ENCODE measurements at regions not wholly inside any gene's neighbourhood (a gene's known extent, or its start where the extent isn't known, plus 50 kb on each side); places are given as distances from the start of the nearest gene placed in this dataset.

- Histone ChIP-seq H3K4me3 (replicated peaks; ENCODE audit: insufficient read depth, low read length) (no peak overlapping the region), H3K27ac (replicated peaks) (no peak overlapping the region)
- TF ChIP-seq SPI1 (IDR thresholded peaks at IDR 0.05; ENCODE audit: borderline replicate concordance, low read depth) (no peak), CTCF (IDR thresholded peaks at IDR 0.05; ENCODE audit: insufficient read depth, low read length) (no peak), GABPA (IDR thresholded peaks at IDR 0.05; ENCODE audit: low read depth) (no peak), POLR2AphosphoS5 (IDR thresholded peaks at IDR 0.05; ENCODE audit: low read depth) (no peak), REST (IDR thresholded peaks at IDR 0.05; ENCODE audit: insufficient replicate concordance, low read depth) (no peak)
Measured at GRCh38 chr4:78704317-78704716, 71.8 kb upstream of the BMP2K start.

GRCh38 chr4:78704981-78705683 lies 71.0 kb upstream of the BMP2K start:
- Histone ChIP-seq H3K27me3 (ENCODE audit: insufficient read depth, poor library complexity, severe bottlenecking) (no peaks in the 10 kb centered on the region), H3K27ac (replicated peaks) (no peak overlapping the region), H3K4me3 (replicated peaks; ENCODE audit: insufficient read depth, low read length) (no peak overlapping the region)
- no peak for TF ChIP-seq SPI1 (IDR thresholded peaks at IDR 0.05; ENCODE audit: borderline replicate concordance, low read depth)
- TF ChIP-seq CTCF (IDR thresholded peaks at IDR 0.05; ENCODE audit: insufficient read depth, low read length): no peak
- no peak for TF ChIP-seq REST (IDR thresholded peaks at IDR 0.05; ENCODE audit: insufficient replicate concordance, low read depth)
- TF ChIP-seq GABPA (IDR thresholded peaks at IDR 0.05; ENCODE audit: low read depth): no peak
- no peak for TF ChIP-seq POLR2AphosphoS5 (IDR thresholded peaks at IDR 0.05; ENCODE audit: low read depth)
- no peak for DNase-seq (ENCODE audit: low read depth in 1 of 2, low spot score in 1 of 2)

More at GRCh38 chr4:78704317-78704716, 71.8 kb upstream of the BMP2K start:
- H3K27me3 ChIP-seq (ENCODE audit: insufficient read depth, poor library complexity, severe bottlenecking): no peaks in the 10 kb centered on the region
- no peak for DNase-seq (ENCODE audit: low read depth in 1 of 2, low spot score in 1 of 2)

GRCh38 chr4:78706302-78706701 lies 69.8 kb upstream of the BMP2K start:
- Histone ChIP-seq H3K4me3 (replicated peaks; ENCODE audit: insufficient read depth, low read length) (no peak overlapping the region), H3K27me3 (ENCODE audit: insufficient read depth, poor library complexity, severe bottlenecking) (no peaks in the 10 kb centered on the region)
- no peak for DNase-seq (ENCODE audit: low read depth in 1 of 2, low spot score in 1 of 2)

More at GRCh38 chr4:78706302-78706701, 69.8 kb upstream of the BMP2K start:
- TF ChIP-seq POLR2AphosphoS5 (IDR thresholded peaks at IDR 0.05; ENCODE audit: low read depth): no peak
- no peak for TF ChIP-seq SPI1 (IDR thresholded peaks at IDR 0.05; ENCODE audit: borderline replicate concordance, low read depth)
- no peak for TF ChIP-seq GABPA (IDR thresholded peaks at IDR 0.05; ENCODE audit: low read depth)
- TF ChIP-seq REST (IDR thresholded peaks at IDR 0.05; ENCODE audit: insufficient replicate concordance, low read depth): no peak
- no peak for TF ChIP-seq CTCF (IDR thresholded peaks at IDR 0.05; ENCODE audit: insufficient read depth, low read length)
- H3K27ac ChIP-seq (replicated peaks): no peak overlapping the region
